Breast epithelium (tissue), 3 donors: ENCODE measurements at regions not wholly inside any gene's neighbourhood (a gene's known extent, or its start where the extent isn't known, plus 50 kb on each side); places are given as distances from the start of the nearest gene placed in this dataset.

ENCODE experiments used
- CTCF ChIP-seq, 3 donors: fragments of 450-650 bp; IDR thresholded peaks; one replicate each; pipeline ENCODE4 v1.5.1; 2016 to 2017; ENCODE audit warnings: antibody characterized with exemption in 3 of 3, mild to moderate bottlenecking in 3 of 3, moderate library complexity in 3 of 3
- POLR2A ChIP-seq: fragments of 450-650 bp; IDR thresholded peaks from one replicate; pipeline ENCODE4 v1.6.1; 2016; ENCODE audit warnings: antibody characterized with exemption, mild to moderate bottlenecking, moderate library complexity
- POLR2AphosphoS5 ChIP-seq, 3 donors: sonication (generic); formaldehyde crosslinking; IDR thresholded peaks; one replicate each; pipeline ENCODE4 v1.6.1; 2017; ENCODE audit warnings: antibody characterized with exemption in 3 of 3

GRCh38 chr14:27660683-27661082 is 1062.8 kb upstream of the NOVA1 start:
- TF ChIP-seq CTCF (IDR thresholded peaks at IDR 0.05) (no peak), POLR2A (no peak), POLR2AphosphoS5 (IDR thresholded peaks at IDR 0.05) (no peak)
